SU-DHL-6 (cell line): ENCODE measurements at regions not wholly inside any gene's neighbourhood (a gene's known extent, or its start where the extent isn't known, plus 50 kb on each side); places are given as distances from the start of the nearest gene placed in this dataset.

Experiments
- EZH2phosphoT487 ChIP-seq: fragments of 200-600 bp; sonication (generic), shearing (Covaris generic); conservative IDR thresholded peaks from 2 replicates; pipeline ENCODE4 v1.6.1; 2018; ENCODE audit warnings: mild to moderate bottlenecking, antibody characterized with exemption, low read length, moderate library complexity, mixed read lengths
- TF ChIP-seq, protein P1 (sequence below): fragments of 200-600 bp; sonication (generic); IDR thresholded peaks from one replicate; pipeline ENCODE4 v1.5.1; 2017; ENCODE audit warnings: antibody characterized with exemption, mild to moderate bottlenecking, low read length, moderate library complexity; ENCODE audit not compliant: insufficient read depth, poor library complexity, severe bottlenecking

DNA sequence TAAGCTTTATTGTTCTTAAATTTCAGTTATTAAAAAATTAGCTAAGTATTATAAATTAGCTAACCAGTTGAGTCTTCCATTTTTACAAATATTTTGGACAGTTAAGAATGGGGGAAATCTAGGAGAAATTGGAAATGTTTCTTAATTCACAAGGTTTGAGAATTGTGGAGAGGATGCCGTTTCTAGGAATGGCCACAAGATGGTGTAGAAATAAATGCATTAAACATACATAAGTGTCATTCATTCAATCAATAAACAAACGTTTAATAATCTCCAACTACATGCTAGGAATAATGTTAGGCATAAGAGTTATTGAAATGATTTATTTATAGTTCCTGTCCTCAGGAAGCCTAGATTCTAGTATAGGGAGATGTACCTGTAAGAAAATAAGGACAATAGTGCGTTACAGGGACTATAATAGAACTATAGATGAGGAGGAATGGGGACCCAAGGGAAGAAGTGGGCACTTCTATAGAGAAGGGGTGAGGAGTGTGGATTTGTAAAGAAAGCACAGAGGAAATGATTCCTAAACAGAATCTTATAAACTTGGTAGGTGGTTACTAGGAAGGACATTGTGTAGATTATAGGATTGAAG is 195.7 kb upstream of the ANK2 start:
- TF ChIP-seq, protein P1, sequence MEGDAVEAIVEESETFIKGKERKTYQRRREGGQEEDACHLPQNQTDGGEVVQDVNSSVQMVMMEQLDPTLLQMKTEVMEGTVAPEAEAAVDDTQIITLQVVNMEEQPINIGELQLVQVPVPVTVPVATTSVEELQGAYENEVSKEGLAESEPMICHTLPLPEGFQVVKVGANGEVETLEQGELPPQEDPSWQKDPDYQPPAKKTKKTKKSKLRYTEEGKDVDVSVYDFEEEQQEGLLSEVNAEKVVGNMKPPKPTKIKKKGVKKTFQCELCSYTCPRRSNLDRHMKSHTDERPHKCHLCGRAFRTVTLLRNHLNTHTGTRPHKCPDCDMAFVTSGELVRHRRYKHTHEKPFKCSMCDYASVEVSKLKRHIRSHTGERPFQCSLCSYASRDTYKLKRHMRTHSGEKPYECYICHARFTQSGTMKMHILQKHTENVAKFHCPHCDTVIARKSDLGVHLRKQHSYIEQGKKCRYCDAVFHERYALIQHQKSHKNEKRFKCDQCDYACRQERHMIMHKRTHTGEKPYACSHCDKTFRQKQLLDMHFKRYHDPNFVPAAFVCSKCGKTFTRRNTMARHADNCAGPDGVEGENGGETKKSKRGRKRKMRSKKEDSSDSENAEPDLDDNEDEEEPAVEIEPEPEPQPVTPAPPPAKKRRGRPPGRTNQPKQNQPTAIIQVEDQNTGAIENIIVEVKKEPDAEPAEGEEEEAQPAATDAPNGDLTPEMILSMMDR, result no peak
- TF ChIP-seq EZH2phosphoT487, result no peak
